PC-9 (cell line): ENCODE measurements at regions not wholly inside any gene's neighbourhood (a gene's known extent, or its start where the extent isn't known, plus 50 kb on each side); places are given as distances from the start of the nearest gene placed in this dataset.

Experiments
- BruUV-seq: library from RNA; stranded (reverse); fragments of 400-500 nt; replicated peaks from 2 replicates; lab custom pipeline; 2021; lab: Mats Ljungman, UMichigan
- CTCF ChIA-PET: fragments of 300-600 bp; sonication (Branson Sonifier 250); formaldehyde crosslinking; loops from one replicate; lab custom pipeline; 2022; ENCODE audit warnings: antibody characterized with exemption; lab: Charles Lee
- POLR2A ChIA-PET: fragments of 300-600 bp; sonication (Branson Sonifier 250); formaldehyde crosslinking; loops from one replicate; lab custom pipeline; 2022; ENCODE audit warnings: antibody characterized with exemption; ENCODE audit not compliant: unreplicated experiment; lab: Charles Lee
- DNase-seq, 2 experiments: peaks; one replicate each; pipeline versions ENCODE4 v3.0.0 to v3.0.0-alpha.2; 2015 to 2022; ENCODE audit warnings: mixed read lengths in 1 of 2
- H2AFZ ChIP-seq: fragments of 200-600 bp; sonication (generic); 2 replicates; pipeline ENCODE4 v1.8.1; 2017; ENCODE audit warnings: antibody characterized with exemption
- H3F3A ChIP-seq: fragments of 200-600 bp; sonication (generic); 2 replicates; pipeline ENCODE4 v1.8.1; 2017; ENCODE audit warnings: antibody characterized with exemption, mild to moderate bottlenecking, low read depth; ENCODE audit not compliant: insufficient read depth
- H3K27ac ChIP-seq: fragments of 200-600 bp; sonication (generic); 2 replicates; pipeline ENCODE4 v1.6.1; 2016; ENCODE audit warnings: mixed run types
- H3K27me3 ChIP-seq: fragments of 200-600 bp; sonication (generic); 2 replicates; pipeline ENCODE4 v1.6.1; 2016; ENCODE audit warnings: low read depth, mixed run types; ENCODE audit not compliant: insufficient read depth
- H3K36me3 ChIP-seq: fragments of 200-600 bp; sonication (generic); 2 replicates; pipeline ENCODE4 v1.6.1; 2016; ENCODE audit warnings: low read depth, mixed run types
- H3K4me1 ChIP-seq: fragments of 200-600 bp; sonication (generic); replicated peaks from 2 replicates; pipeline ENCODE4 v1.6.1; 2016; ENCODE audit warnings: mixed run types; ENCODE audit not compliant: insufficient read depth
- H3K4me2 ChIP-seq: fragments of 200-600 bp; sonication (generic); 2 replicates; pipeline ENCODE4 v1.6.1; 2017; ENCODE audit warnings: mixed run types
- H3K4me3 ChIP-seq: fragments of 200-600 bp; sonication (generic); 2 replicates; pipeline ENCODE4 v1.6.1; 2016; ENCODE audit warnings: mixed run types
- H3K79me2 ChIP-seq: fragments of 200-600 bp; sonication (generic); 2 replicates; pipeline ENCODE4 v1.6.1; 2017; ENCODE audit warnings: low read depth, mixed run types
- H3K9me2 ChIP-seq: fragments of 200-600 bp; sonication (generic); 2 replicates; pipeline ENCODE4 v1.8.1; 2017; ENCODE audit warnings: mild to moderate bottlenecking; ENCODE audit not compliant: insufficient read depth
- H3K9me3 ChIP-seq: fragments of 200-600 bp; sonication (generic); 2 replicates; pipeline ENCODE4 v1.8.1; 2016; ENCODE audit warnings: low read depth; ENCODE audit not compliant: insufficient read depth
- H4K20me1 ChIP-seq: fragments of 200-600 bp; sonication (generic); 2 replicates; pipeline ENCODE4 v1.8.1; 2017; ENCODE audit not compliant: insufficient read depth
- CTCF ChIP-seq: fragments of 200-600 bp; sonication (generic); conservative IDR thresholded peaks from 2 replicates; pipeline ENCODE4 v1.6.1; 2017; ENCODE audit warnings: mixed run types, antibody characterized with exemption, mild to moderate bottlenecking, moderate library complexity
- EZH2 ChIP-seq: fragments of 200-600 bp; sonication (generic); IDR thresholded peaks from 2 replicates; pipeline ENCODE4 v1.8.0; 2017; ENCODE audit warnings: antibody characterized with exemption, low read depth
- intact Hi-C: fragments of 100-400 bp; cut with micrococcal nuclease; formaldehyde crosslinking; loops from one replicate; pipeline ENCODE4 v1.10.0; 2022; ENCODE audit not compliant: unreplicated experiment

DNA sequence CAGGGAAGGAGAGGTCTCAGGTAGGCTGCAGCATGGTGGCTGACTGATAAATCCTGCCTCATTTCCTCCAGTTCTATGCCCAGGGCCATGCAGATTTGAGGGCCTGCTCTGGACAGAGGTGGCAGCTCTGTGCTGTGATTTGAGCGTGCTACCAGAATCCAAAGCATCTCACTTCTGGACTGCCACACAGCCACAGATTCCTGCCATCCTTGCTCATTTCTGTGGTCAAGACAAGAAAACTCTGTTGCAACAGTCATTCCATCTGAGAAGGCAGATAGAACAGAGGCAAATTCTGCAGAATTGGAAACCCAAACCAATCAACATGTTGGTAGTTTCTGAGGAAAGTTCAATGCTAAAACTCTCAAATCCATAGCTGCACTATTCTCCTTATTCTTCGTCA is 102.8 kb upstream of the GALNT2 start:
- no peaks in the 10 kb centered on the region for H3F3A ChIP-seq
- H4K20me1 ChIP-seq, result no peaks in the 10 kb centered on the region
- H2AFZ ChIP-seq, result no peak overlapping the region
- H3K9me2 ChIP-seq, result 0 out of 2 replicates have a peak, but pooled peaks cover 4% of the 10 kb centered on the region
- peaks cover 24% of the 10 kb centered on the region; the same call in 1 of the 2 replicates for H3K27me3 ChIP-seq
- H3K4me3 ChIP-seq, result no peak overlapping the region
- H3K27ac ChIP-seq, result no peak overlapping the region
- no peaks in the 10 kb centered on the region for H3K79me2 ChIP-seq
- intact Hi-C loops, result no loop called here
- BruUV-seq, result no TSS peak
- no peak for DNase-seq
- TF ChIP-seq EZH2, result no peak
- no peak for TF ChIP-seq CTCF
- CTCF ChIA-PET, result no interaction called here
- no peaks in the 10 kb centered on the region for H3K4me1 ChIP-seq
- no peaks in the 10 kb centered on the region for H3K36me3 ChIP-seq
- POLR2A ChIA-PET, result no interaction called here
- no peak overlapping the region for H3K4me2 ChIP-seq
- no peaks in the 10 kb centered on the region for H3K9me3 ChIP-seq

- Histone ChIP-seq H3K4me3 (no peak overlapping the region), H3K4me2 (no peak overlapping the region), H2AFZ (no peak overlapping the region), H3K36me3 (no peaks in the 10 kb centered on the region), H3F3A (no peaks in the 10 kb centered on the region), H3K9me2 (no peaks in the 10 kb centered on the region), H3K79me2 (no peaks in the 10 kb centered on the region), H3K9me3 (peaks cover 2% of the 10 kb centered on the region; the same call in 1 of the 2 replicates), H3K27me3 (peaks cover 16% of the 10 kb centered on the region; the same call in 1 of the 2 replicates), H4K20me1 (no peaks in the 10 kb centered on the region), H3K27ac (no peak overlapping the region), H3K4me1 (no peaks in the 10 kb centered on the region)
- BruUV-seq, result no TSS peak
- intact Hi-C loops, result no loop called here
- ChIA-PET POLR2A (no interaction called here), CTCF (no interaction called here)
- TF ChIP-seq CTCF, result no peak
- TF ChIP-seq EZH2, result no peak
- no peak for DNase-seq
These were observed 96.3 kb upstream of the GALNT2 start for GRCh38 chr1:229970714-229971113.

GRCh38 chr1:229971141-229971540 is 95.9 kb upstream of the GALNT2 start:
- no peak for TF ChIP-seq CTCF
- no peak for TF ChIP-seq EZH2
- Histone ChIP-seq H3K4me3 (no peak overlapping the region), H2AFZ (no peak overlapping the region), H3K9me2 (no peaks in the 10 kb centered on the region), H3K9me3 (peaks cover 3% of the 10 kb centered on the region; the same call in 1 of the 2 replicates), H3K79me2 (no peaks in the 10 kb centered on the region), H3F3A (no peaks in the 10 kb centered on the region), H3K27ac (no peak overlapping the region), H3K4me2 (no peak overlapping the region), H3K4me1 (no peaks in the 10 kb centered on the region), H3K36me3 (no peaks in the 10 kb centered on the region), H3K27me3 (peaks cover 16% of the 10 kb centered on the region; the same call in 1 of the 2 replicates), H4K20me1 (no peaks in the 10 kb centered on the region)
- ChIA-PET CTCF (no interaction called here), POLR2A (no interaction called here)
- DNase-seq, result no peak
- intact Hi-C loops, result no loop called here
- BruUV-seq, result no TSS peak
